H54 (cell line): ENCODE measurements at regions not wholly inside any gene's neighbourhood (a gene's known extent, or its start where the extent isn't known, plus 50 kb on each side); places are given as distances from the start of the nearest gene placed in this dataset.
"Not testable (repeated sequence)": the region's sequence is repeated elsewhere in the genome, so short reads cannot be mapped to it uniquely, and the experiment has no call there.

Experiments
- DNase-seq: peaks from one replicate; pipeline ENCODE4 v3.0.0; 2011; ENCODE audit warnings: low spot score, mixed read lengths; ENCODE audit not compliant: insufficient read length
- FAIRE-seq: peaks from 3 replicates; lab custom pipeline; 2011; peaks lifted over from hg19 to GRCh38; lab: Jason Lieb, UNC
- POLR2A ChIP-seq: IDR thresholded peaks from 2 replicates; pipeline ENCODE4 v1.6.1; 2011; ENCODE audit warnings: low read depth, mild to moderate bottlenecking, low read length

- peak; percentile 11 for FAIRE-seq
- DNase-seq = peak; percentile 41
These were observed 88.4 kb upstream of the ZNF492 start for GRCh38 chr19:22545751-22546150.

GRCh38 chr19:22533761-22534160 lies 100.4 kb upstream of the ZNF492 start:
- FAIRE-seq = no peak
- no peak for DNase-seq
- TF ChIP-seq POLR2A = no peak

More at GRCh38 chr19:22545751-22546150, 88.4 kb upstream of the ZNF492 start:
- TF ChIP-seq POLR2A = no peak

- DNase-seq (no peak), FAIRE-seq (no peak)
- no peak for TF ChIP-seq POLR2A
These were observed 101.5 kb upstream of the ZNF492 start for GRCh38 chr19:22532388-22533300.

GRCh38 chr19:22530042-22530441 lies 104.1 kb upstream of the ZNF492 start:
- FAIRE-seq (no peak), DNase-seq (no peak)
- TF ChIP-seq POLR2A = no peak

GRCh38 chr19:22528956-22529355 lies 105.2 kb upstream of the ZNF492 start:
- no peak for FAIRE-seq
- TF ChIP-seq POLR2A = no peak

GRCh38 chr19:22527554-22527953 lies 105.4 kb upstream of the ZNF98 start:
- TF ChIP-seq POLR2A = no peak
- no peak for FAIRE-seq

More at GRCh38 chr19:22528956-22529355, 105.2 kb upstream of the ZNF492 start:
- no peak for DNase-seq

GRCh38 chr19:22526661-22527272 lies 104.6 kb upstream of the ZNF98 start:
- no peak for TF ChIP-seq POLR2A
- DNase-seq = no peak
- no peak for FAIRE-seq

More at GRCh38 chr19:22527554-22527953, 105.4 kb upstream of the ZNF98 start:
- DNase-seq = no peak

- no peak for DNase-seq
- FAIRE-seq = no peak
- TF ChIP-seq POLR2A = no peak
These were observed 101.8 kb upstream of the ZNF98 start for GRCh38 chr19:22523940-22524339.

- not testable (repeated sequence) for FAIRE-seq
These were observed 97.4 kb upstream of the ZNF98 start for GRCh38 chr19:22519562-22519961.

GRCh38 chr19:22519152-22519551 lies 97.0 kb upstream of the ZNF98 start:
- DNase-seq (no peak), FAIRE-seq (no peak)
- TF ChIP-seq POLR2A = no peak

More at GRCh38 chr19:22519562-22519961, 97.4 kb upstream of the ZNF98 start:
- not testable (repeated sequence) for DNase-seq

GRCh38 chr19:22517496-22518411 lies 95.6 kb upstream of the ZNF98 start:
- TF ChIP-seq POLR2A = no peak
- FAIRE-seq = no peak
- DNase-seq = no peak

- DNase-seq (no peak), FAIRE-seq (no peak)
- no peak for TF ChIP-seq POLR2A
These were observed 93.3 kb upstream of the ZNF98 start for GRCh38 chr19:22515435-22515834.

GRCh38 chr19:22503524-22503923 lies 81.4 kb upstream of the ZNF98 start:
- TF ChIP-seq POLR2A = no peak
- DNase-seq (no peak), FAIRE-seq (no peak)

GRCh38 chr19:22502766-22503165 lies 80.6 kb upstream of the ZNF98 start:
- TF ChIP-seq POLR2A = no peak
- no peak for DNase-seq
- no peak for FAIRE-seq

GRCh38 chr19:22498831-22499430 lies 76.8 kb upstream of the ZNF98 start:
- not testable (repeated sequence) for DNase-seq, FAIRE-seq
